Myocyte (in vitro differentiated cells): ENCODE measurements at regions not wholly inside any gene's neighbourhood (a gene's known extent, or its start where the extent isn't known, plus 50 kb on each side); places are given as distances from the start of the nearest gene placed in this dataset.

ENCODE experiments used
- DNase-seq: peaks from one replicate; pipeline ENCODE4 v3.0.0-alpha.2; 2012; ENCODE audit warnings: low read depth

- no peak for DNase-seq
Observed at GRCh38 chr14:65872536-65872935, 460.0 kb downstream of the FUT8 start.

DNA sequence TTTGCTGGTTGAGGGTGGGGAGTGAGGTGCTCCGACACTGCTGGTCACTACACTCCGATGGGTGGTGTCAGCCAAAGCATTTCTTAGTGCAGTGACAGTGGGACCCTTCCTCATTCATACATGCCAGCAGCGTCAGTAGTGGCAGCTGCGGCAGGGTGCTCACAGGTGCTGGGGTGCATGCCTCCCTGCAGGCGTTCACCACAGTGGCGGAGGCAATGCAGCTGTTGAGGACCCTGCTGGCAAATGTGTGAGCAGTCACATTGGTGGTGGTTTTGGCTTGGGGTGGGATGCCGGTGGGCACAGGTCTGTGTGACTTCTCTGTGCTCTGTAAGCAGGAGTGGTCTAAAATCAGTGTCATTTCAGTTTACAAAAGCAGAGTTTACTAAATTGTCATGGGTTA lies 464.6 kb downstream of the FUT8 start:
- DNase-seq: peak; percentile 22

DNA sequence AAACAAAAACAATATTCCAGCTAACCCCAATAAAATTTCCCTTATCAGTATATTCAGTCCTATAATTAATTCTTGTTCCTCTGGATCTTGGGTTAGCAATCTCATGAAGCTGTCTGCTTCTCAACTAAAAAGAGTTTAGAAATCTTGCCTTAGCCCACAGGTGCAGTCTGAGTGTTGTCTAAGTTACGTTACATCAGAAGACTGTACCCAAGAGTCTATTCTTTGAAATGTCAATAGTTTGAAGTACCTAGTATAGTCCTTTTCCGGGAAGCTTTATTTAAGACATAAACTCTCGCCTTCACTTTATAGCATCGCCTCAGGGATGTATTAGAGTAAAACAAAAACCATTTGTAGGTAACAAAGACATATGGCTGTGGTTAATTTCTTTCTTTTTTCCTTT lies 465.1 kb downstream of the FUT8 start:
- DNase-seq: no peak

DNA sequence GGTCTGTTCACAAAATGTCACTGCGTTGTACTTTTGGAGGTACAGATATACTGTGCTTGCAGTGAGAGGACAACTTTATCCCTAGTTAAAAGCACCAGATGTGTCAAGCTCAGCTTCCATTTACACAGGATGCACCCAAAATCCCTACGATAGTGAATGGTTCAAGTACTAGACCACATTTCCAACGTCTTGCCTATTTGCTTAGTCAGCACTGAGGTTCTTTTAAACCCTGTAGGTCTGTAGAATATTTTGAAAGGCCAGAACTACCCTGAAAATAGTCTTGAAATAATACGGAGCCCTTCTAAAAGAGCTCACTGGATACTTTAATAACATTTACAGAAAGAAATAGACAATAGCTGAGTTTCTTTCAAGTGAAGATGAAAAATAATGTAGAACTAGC lies 466.1 kb downstream of the FUT8 start:
- no peak for DNase-seq

- DNase-seq: peak; percentile 7
Observed at GRCh38 chr14:65879248-65880009, 466.9 kb downstream of the FUT8 start.

DNA sequence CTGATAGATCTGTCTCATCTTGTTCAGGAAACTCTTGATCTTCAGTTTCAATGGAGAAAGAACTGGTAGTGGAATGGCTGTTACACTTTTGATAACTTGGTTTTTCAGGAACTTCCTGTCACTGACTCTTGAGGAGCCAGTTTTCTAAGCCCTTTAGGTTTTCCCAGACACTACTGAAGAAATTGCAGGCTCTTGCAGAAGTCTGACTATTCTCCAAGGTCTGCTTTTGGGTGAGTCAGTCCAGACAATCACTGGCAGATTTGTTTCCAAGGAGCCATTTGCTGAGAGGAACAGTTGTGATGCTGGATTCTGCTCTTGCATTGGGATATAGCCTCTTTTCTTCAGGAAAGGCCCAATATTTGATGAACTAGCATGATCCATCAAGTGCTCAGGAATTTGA lies 468.0 kb downstream of the FUT8 start:
- no peak for DNase-seq

DNA sequence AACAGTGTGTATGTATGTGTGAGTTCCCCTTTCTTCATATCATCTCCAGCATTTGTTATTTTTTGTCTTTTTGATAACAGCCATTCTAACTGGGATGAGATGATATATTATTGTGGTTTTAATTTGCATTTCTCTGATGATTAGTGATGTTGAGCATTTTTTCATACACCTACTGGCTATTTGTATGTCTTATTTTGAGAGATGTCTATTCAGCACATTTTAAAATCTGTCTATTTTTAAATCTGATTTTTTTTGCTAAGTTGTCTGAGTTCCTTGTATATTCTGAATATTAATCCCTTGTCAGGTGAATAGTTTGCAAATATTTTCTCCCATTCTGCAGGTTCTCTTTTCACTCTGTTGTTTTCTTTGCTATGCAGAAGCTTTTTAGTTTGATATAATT lies 469.1 kb downstream of the FUT8 start:
- no peak for DNase-seq

GRCh38 chr14:65888677-65889076 lies 476.1 kb downstream of the FUT8 start:
- DNase-seq: no peak

DNA sequence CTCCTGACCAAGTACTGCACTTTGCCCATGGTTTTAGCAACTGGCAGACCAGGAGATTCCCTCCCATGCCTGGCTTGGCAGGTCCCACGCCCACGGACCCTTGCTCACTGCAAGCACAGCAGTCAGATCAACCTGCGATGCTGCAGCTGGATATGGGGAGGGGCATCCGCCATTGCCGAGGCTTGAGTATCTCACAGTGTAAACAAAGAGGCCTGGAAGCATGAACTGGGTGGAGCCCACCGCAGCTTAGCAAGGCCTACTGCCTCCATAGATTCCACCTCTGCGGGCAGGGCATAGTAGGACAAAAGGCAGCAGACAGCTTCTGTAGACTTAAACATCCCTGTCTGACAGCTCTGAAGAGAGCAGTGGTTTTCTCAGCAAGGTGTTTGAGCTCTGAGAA lies 479.8 kb downstream of the FUT8 start:
- no peak for DNase-seq

- no peak for DNase-seq
Observed at GRCh38 chr14:65900164-65900563, 487.6 kb downstream of the FUT8 start.

DNA sequence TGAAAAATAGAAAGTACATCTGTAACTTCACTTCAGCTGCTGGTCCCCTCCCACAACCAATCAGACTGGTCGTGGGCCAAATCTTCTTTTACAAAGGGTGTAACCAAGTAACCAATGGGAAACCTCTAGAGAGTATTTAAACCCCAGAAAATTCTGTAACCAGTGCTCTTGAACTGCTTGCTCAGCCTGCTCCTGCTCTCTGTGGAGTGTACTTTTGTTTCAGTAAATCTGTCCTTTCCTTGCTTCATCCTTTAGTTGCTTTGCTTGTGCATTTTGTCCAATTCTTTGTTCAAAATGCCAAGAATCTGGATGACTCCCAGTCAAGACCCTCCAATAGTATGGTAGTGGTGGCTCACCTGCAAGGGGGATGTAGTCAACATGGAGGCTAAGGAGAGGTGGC lies 489.1 kb downstream of the FUT8 start:
- no peak for DNase-seq

DNA sequence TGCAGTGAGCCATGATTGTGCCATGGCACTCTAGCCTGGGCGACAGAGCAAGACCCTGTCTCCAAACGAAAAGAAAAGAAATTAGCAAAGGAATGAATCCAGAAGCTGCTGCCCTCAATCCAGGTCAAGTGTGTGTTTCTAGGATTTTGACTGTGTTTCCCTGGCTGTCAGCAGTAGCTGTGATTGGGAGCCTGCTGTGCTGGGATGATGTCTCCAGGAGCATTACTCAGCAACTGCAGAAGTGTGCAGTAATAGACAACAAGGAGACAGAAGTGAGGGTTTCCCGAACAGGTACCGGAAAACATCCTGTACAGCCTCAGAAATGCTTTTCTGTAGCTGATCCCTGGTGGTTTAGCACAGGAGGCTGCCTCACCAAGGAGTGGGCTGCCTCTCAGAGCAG lies 492.5 kb downstream of the FUT8 start:
- no peak for DNase-seq

- DNase-seq: no peak
Observed at GRCh38 chr14:65906344-65906743, 493.8 kb downstream of the FUT8 start.

DNA sequence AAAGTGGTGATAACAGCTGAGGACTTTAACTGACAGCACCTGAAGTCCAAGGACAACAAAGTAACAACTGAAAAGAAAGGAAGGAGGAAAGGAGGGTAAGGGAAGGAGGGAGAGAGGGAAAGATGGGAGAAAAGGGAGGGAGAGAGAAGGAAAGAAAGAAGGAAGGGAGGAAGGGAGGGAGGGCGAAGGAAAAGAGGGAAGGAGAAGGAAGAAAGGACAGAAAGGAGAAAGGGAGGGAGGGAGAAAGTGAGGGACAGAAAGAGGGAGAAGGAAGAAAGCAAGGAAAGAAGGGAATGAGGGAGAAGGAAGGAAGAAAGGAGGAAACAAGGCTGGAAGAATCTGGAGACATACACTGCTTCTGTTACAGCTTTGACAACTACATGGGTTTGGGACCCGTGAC lies 494.4 kb downstream of the FUT8 start:
- DNase-seq: no peak

GRCh38 chr14:65910108-65910786 lies 497.7 kb downstream of the FUT8 start:
- DNase-seq: no peak

DNA sequence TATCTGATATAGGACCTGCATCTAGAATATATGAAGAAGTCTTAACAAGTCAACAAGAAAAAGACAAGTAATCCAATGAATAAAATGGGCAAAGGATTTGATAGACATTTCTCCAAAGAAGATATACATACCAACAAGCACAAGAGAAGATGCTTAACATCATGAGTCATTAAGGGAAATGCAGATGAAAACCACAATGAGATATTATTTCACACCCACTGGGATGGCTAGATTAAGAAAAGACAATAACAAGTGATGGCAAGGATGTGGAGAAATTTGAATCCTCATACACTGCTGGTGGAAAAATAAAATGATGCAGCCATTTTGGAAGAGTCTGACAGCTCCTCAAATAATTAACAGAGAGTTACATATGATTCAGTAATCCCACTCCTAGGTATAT lies 502.6 kb downstream of the FUT8 start:
- no peak for DNase-seq

- no peak for DNase-seq
Observed at GRCh38 chr14:65916055-65916454, 503.5 kb downstream of the FUT8 start.

GRCh38 chr14:65920996-65921395 lies 508.5 kb downstream of the FUT8 start:
- no peak for DNase-seq

- no peak for DNase-seq
Observed at GRCh38 chr14:65922142-65922541, 509.6 kb downstream of the FUT8 start.

DNA sequence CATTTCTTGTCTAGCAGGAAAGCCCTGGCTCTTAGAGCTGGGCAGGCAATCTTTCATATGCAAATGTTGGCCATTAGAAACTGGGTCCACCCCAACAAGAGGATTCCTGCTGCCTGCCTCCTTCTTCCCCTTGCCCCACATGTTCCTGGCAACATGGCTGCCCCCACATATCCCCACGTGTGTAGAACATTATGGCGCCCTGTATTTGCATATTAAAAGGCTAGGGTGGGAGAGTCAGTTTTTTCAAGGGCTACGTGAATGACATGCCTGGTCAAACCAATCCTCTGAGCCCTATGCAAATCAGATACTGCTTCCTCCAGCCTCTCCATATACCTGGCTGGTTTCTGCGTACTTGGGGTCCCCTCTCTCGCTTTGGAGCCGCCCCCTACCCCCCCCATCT lies 514.0 kb downstream of the FUT8 start:
- no peak for DNase-seq

GRCh38 chr14:65926935-65927700 lies 514.6 kb downstream of the FUT8 start:
- DNase-seq: no peak

GRCh38 chr14:65927931-65928356 lies 515.4 kb downstream of the FUT8 start:
- no peak for DNase-seq
